Suprapubic skin (tissue), 3 donors: ENCODE measurements at regions not wholly inside any gene's neighbourhood (a gene's known extent, or its start where the extent isn't known, plus 50 kb on each side); places are given as distances from the start of the nearest gene placed in this dataset.

Source experiments
- CTCF ChIP-seq, 2 donors: fragments of 200-600 bp in 1 of 2; fragments of 450-650 bp in 1 of 2; sonication (generic) in 1 of 2; IDR thresholded peaks; one replicate each; pipeline ENCODE4 v1.5.1; 2016 to 2019; ENCODE audit warnings: antibody characterized with exemption in 2 of 2, mild to moderate bottlenecking in 1 of 2, moderate library complexity in 1 of 2
- POLR2AphosphoS5 ChIP-seq, 3 donors: sonication (generic); formaldehyde crosslinking; IDR thresholded peaks; one replicate each; pipeline ENCODE4 v1.6.1; 2017; ENCODE audit warnings: antibody characterized with exemption in 3 of 3

- TF ChIP-seq CTCF (IDR thresholded peaks at IDR 0.05) (no peak), POLR2AphosphoS5 (IDR thresholded peaks at IDR 0.05) (no peak)
Measured at GRCh38 chr10:57468894-57469432, 798.7 kb downstream of the IPMK start.
